NCI-H748 (cell line): ENCODE measurements at regions not wholly inside any gene's neighbourhood (a gene's known extent, or its start where the extent isn't known, plus 50 kb on each side); places are given as distances from the start of the nearest gene placed in this dataset.
"Not testable (repeated sequence)": the region's sequence is repeated elsewhere in the genome, so short reads cannot be mapped to it uniquely, and the experiment has no call there.

Source experiments
- DNase-seq: peaks from one replicate; lab custom pipeline; 2025; ENCODE audit not compliant: unreplicated experiment; lab: John Stamatoyannopoulos, UW

DNA sequence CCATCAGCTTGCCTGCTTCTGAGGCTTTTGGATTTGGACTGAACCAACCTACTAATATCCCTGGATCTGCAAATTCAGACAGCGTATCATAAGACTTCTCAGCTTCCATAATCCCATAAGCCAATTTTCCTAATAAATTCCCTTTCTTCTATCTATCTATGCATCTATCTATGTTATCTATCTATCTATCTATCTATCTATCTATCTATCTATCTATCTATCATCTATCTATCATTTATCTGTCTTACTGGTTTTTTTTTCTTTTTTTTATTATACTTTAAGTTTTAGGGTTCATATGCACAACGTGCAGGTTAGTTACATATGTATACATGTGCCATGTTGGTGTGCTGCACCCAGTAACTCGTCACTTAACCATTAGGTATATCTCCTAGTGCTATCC, 2045.4 kb upstream of the CDH6 start:
- no peak for DNase-seq

DNA sequence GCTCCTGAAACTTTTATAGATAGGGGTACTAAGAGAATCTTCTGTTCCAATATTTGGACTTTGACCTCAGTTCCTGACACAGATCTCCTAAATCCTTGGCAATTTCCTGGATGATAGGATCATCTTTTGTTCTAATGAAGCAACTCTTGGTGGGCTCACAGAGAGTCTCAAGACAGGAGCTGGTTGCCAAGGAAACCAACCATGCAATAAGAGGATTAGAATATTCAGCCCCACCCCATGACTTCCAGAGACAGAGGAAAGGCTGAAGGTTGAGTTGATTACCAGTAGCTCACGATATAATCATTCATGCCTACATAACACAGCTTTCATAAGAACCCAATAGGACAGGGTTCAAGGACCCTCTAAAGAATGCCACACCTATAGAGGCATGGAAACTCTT, 2050.2 kb upstream of the CDH6 start:
- DNase-seq: no peak

DNA sequence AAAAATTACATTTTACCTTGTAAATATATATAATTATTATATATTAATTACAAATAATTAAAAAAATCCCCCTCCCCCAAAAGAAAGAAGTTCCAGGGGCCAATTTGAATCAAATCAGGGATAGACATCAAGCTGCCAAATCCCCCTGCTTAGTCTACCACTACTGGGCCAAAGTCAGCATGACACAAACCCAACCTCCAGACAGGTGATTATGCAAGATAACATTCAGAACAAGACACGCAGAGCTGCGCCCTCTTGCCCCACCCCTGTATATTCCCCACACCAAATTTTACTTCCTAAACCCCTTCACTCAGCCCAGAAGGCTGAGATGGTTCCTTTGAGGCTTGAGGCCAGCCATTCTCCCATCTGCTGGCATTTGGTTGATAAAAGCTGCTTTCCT, 2059.1 kb upstream of the CDH6 start:
- no peak for DNase-seq

DNA sequence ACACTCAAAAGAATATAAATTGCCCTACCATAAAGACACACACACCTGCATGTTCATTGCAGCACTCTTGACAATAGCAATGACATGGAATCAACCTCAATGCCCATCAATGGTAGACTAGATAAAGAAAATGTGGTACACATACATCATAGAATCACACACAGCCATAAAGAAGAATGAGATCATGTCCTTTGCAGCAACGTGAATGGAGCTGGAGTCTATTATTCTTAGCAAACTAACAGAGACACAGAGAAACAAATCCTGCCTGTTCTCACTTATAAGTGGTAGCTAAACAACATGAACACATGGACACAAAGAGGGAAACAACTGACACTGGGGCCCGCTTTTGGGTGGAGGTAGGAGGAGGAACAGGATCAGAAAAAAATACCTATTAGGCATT, 2062.2 kb upstream of the CDH6 start:
- DNase-seq: peak; percentile 89

DNA sequence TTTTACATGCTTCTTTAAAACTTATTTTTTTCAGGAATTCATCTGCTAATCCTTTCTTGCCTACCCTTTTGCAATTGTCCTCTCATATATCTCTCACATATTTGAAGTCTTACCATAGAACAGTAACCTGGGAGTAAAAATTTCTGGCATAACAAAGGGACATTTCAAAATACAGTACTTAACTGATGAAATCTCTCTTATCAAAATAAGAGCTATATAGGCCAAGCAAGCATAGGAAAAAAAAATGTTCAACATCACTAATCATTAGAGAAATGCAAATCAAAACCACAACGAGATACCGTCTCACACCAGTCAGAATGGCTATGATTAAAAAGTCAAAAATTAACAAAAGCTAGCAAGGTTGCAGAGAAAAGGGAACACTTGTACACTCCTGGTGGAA, 2062.7 kb upstream of the CDH6 start:
- DNase-seq: no peak

DNA sequence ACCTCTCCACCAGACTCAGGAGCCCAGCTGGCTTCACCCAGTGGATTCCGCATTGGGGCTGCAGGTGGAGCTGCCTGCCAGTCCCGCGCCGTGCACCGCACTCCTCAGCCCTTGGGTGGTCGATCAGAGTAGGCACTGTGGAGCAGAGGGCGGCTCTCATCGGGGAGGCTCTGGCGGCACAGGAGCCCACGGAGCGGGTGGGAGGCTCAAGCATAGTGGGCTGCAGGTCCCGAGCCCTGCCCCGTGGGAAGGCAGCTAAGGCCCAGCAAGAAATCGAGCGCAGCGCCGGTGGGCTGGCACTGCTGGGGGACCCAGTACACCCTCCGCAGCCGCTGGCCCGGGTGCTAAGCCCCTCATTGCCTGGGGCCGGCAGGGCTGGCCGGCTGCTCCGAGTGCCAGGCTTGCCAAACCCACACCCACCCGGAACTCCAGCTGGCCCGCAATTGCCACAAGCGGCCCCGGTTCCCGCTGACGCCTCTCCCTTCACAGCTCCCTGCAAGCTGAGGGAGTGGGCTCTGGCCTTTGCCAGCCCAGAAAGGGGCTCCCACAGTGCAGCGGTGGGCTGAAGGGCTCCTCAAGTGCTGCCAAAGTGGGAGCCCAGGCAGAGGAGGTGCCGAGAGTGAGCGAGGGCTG, 2065.8 kb upstream of the CDH6 start:
- not testable (repeated sequence) for DNase-seq

DNA sequence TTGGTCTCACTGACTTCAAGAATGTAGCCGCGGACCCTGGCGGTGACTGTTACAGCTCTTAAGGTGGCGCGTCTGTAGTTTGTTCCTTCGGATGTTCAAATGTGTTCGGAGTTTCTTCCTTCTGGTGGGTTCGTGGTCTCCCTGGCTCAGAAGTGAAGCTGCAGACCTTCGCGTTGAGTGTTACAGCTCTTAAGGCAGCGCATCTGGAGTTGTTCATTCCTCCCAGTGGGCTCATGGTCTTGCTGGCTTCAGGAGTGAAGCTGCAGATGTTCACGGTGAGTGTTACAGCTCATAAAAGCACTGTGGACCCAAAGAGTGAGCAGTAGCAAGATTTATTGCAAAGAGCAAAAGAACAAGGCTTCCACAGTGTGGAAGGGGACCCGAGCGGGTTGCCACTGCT, 2067.0 kb upstream of the CDH6 start:
- DNase-seq: not testable (repeated sequence)

DNA sequence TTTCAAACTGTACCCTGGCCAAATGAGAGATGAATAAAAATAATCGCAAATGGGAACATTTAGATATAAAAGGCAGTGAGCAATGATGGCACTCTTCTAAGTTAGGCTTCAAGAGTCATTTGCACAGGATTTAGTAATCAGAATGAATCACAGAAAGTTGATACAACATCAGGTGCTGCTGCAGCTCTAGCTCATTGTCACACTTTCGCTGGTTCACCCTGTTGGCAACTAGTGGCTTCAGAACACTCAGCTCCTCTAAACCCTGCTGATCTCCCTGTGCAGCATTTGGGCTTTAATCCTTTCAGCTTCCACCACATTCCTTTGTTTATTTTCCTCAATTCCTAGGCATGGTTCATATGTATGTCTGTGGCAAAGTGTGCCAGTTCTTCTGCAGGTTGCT, 2071.2 kb upstream of the CDH6 start:
- no peak for DNase-seq

DNA sequence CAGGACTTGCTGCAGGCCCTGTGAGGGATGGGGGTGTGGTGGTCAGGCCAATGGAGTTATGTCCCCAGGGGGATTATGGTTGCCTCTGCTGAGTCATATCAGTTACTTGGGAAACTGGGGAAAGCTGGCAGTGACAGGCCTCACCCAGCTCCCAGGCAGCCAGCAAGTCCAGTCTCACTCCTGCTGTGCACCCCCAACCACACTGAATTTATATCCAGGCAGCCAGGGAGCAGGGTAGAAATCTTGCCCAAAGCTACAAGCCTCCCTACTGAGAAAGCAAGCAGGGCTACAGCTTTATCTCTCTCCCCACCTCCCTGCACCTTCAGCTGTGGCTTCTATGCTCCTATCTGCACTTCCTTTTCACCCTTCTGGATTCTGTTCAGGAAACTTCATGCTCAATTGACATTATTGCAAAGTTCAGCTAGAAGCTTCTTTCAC, 2076.0 kb upstream of the CDH9 start:
- DNase-seq: no peak

DNA sequence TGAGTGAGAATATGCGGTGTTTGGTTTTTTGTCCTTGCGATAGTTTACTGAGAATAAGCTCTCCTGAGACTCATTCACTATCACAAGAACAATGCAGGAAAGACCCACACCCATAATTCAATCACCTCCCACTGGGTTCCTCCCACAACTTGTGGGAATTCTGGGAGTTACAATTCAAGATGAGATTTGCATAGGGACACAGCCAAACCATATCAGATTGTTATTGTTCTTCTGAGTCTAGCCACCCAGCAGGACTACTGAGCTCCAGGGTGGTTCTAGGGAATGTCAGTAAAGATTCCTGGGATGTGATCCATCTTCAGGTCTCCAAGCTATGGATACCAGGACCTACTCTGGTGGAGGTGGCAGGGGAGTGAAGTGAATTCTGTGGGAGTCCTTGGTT, 2075.1 kb upstream of the CDH9 start:
- no peak for DNase-seq

DNA sequence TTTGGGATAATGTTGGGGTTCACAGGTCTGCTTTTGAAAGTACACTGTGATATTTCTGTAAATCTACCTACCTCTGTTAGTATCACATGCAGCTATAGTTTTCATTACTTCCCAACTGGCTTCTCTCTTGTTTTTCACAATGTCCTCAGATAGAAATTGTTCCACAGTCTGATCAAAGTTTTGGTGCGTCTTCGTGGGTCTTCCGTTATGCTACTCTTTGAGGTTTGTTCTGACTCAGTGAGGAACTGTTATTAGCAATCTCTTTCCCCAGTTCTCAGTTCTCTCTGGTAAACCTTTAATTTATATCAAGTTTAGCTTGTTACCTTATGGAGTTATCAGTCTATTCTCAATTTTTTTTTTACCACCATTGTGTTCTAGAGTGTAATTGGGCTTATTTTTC, 2061.2 kb upstream of the CDH9 start:
- DNase-seq: no peak

DNA sequence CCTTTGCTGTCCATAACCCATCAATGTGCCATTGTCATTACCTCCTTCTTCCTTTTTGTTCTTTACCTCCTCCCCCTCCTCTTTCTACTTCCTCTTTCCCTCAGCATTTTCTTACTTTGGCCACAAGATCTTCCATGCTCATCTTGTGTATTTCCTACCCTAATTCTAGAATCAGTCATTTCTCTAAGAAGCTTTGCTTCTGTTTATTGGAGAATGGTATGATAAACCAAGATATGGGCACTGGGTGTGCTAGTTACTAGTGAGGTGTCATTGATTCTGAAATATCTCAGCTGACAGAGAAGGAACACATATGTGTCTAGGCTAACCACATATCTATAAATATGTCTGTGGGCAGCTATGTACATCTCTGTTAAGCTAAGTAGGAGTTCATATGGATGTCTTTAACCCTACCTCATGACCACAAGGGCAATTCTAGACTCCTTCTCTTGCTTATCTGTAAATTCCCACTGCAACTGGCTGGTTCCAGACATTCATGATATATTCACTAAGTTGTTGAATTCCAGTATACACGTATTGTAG, 2051.3 kb upstream of the CDH9 start:
- no peak for DNase-seq

DNA sequence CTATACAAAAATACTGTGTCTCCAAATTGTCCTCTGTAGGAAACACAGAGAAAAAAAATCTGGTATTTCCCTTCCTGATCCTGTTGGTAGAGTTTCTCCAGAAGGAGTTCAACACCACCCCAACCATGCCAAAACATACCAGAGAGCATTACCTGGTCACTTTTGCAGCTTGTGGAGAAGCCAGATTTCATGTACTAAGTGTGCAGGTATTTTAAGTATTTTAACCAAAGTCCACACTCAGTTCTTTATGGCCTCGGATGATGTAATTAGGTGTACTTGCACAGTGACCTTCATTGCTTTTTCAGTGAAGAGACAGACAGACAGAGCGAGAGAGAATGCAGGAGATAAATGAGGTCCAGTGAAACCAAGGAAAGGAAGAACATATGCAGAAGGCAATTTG, 2046.8 kb upstream of the CDH9 start:
- no peak for DNase-seq

DNA sequence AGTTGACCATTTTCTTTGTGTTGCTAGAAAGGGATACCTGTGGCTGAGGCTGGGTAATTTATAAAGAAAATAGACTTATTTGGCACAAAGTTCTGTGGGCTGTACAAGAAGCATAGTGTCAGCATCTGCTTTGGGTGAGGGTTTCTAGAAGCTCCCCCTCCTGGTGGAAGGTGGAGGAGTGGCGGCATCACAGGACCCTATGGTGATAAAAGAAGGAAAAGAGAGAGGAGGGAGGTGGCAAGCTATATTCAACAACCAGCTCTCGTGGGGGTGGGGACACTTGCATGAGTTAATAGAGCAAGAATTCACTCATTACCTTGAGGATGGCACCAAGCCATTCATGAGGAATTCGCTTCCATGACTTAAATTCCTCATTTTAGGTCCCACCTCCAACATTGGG, 2041.4 kb upstream of the CDH9 start:
- no peak for DNase-seq

DNA sequence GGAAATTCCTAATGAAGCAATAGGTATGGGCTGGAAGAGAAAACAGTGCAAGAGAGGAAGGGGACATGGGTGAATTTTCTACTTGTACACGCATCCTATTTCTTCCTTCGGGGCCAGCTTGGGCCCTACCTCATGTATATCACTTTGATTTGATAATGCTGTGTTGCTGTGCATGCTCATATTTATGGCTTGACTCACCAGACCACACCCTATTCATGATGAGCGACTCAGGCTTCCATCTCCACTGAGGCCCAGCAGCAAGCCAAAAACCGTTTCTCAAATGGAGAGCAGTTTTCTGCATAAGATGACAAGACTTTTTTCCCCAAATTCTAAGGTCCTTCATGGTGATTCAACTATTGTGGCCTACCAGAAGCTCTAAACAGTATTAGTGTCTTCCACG, 2039.1 kb upstream of the CDH9 start:
- DNase-seq: no peak

DNA sequence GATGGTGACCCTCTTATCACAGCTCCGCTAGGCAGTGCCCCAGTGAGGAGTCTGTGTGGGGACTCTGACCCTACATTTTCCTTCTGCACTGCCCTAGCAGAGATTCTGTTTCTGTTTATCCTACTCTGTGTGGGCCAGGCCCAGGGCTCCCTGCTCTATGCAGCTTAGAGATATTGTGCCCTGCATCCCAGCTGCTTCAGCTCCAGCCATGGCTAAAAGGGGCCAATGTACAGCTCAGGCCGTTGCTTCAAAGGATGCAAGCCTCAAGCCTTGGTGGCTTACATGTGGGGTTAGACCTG, 2030.7 kb upstream of the CDH9 start:
- no peak for DNase-seq

DNA sequence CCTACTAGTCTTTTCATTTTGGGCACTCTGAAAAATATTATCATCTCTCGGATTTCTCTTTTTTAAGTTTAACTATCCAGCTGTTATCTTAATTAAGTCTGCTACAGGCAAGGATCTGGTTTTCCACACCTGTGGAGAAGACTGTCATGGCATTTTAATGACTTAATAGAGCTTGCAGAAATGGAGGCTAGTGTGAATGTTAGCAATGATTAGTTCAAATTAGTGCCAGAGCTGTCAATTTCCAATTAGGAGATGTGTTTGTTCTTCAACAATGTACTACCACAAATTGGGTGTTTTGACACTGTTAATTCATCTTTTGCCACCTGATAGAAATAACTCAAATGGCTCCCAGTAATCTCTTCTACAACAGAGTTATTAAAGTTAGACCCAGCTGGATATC, 2023.0 kb upstream of the CDH9 start:
- peak; percentile 41 for DNase-seq

DNA sequence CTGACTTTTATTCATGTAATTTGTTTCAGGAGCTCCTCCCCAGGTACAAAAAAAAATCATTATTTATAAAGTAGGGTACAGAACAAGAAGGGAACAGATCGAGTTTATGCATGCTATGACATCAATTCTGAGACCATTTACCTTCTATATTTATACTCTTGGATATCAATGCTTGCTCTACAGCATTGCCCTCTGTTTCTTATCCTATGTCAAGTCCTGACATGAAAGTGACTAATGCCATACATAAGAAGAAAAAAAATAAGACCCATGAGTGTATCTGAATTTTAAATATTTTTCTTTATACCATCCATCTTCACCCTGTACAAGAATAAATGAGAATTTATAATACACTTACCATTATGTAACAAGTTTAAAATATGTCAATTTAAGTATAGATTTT, 2016.3 kb upstream of the CDH9 start:
- peak; percentile 24 for DNase-seq

DNA sequence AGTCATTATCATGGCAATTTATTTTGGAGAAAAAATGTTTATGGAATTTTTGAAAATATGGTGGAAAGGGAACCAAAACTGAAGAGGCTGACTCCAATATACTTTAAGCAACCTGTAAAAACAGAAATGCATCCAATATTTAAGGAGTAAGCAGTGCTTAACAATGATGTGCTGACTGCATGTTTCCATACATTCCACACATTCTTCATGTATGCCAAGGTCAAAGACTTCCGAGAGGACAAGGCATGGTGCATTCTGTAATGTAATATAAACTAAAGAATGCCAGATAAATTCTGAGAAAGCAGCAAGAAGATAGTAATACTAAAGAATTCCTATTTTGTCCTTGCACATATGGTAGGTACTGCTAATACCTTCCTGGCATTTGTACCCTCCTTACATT, 2015.9 kb upstream of the CDH9 start:
- DNase-seq: no peak

DNA sequence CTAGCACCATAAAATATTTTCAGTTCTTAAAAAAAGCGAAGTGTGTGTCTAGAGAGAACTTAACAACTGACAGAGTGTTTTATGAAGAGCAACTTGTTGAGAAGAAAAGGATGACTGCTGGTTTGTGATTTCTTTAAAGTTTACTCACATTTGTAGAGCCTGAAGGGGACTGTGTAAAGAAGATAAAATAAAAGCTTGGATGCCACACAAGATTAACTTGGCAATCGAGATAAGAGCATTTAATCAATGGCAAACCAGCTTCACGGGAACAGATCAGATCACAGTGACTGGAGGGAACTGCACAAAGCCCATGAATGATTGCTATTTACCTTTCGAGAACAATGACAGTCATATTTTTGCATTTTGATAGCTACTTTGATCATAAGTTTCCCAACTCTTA, 2013.1 kb upstream of the CDH9 start:
- no peak for DNase-seq

DNA sequence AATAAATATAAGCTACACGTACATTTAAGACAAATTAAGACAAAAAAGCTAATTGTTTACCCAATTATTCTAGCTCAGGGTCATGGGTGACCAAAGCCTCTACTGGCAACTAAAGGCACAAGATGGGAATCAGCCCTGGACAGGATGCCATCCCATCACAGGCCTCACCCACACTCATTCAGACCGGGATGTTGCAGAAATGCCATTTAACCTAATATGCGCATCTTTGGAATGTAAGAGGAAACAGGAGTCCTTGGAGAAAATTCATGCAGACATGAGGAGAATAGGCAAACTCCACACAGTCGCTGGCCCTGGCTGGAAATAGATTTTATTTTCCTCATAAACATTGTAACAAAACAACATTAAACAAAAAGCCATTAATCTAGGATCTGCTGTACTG, 2003.8 kb upstream of the CDH9 start:
- DNase-seq: no peak

DNA sequence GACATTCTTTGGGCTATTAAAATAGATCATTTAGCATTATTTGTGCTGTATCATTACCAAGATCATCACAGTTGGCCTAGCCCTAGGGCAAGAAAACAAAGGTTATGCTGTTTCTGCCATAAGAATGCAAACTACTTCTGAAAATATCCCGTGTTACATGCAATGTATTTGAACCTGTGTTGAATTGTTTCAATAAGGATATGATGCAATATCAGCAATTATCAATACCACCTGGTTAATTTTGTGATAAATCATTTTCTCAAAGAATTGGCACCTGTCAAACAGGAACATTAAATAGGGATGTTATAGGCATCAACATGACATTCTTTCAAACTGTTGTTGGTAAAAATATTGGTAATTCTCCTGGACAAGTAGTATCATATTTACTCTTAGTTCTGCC, 2002.0 kb upstream of the CDH9 start:
- no peak for DNase-seq

DNA sequence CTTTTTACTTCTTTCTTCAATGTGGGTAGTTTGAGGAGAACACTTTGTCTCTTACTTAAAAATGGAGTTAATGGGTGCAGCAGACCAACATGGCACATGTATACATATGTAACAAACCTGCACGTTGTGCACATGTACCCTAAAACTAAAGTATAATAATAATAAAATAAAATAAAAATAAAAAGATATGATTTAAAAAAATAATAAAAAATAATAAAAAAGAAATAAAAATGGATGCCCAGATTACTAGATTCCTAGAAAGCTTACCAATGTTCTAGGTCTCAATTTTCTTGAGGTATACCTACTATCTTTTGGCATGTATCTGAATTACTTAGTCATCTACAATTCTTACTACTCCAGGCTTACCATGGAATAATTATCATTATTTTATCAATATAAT, 2001.6 kb upstream of the CDH9 start:
- no peak for DNase-seq

DNA sequence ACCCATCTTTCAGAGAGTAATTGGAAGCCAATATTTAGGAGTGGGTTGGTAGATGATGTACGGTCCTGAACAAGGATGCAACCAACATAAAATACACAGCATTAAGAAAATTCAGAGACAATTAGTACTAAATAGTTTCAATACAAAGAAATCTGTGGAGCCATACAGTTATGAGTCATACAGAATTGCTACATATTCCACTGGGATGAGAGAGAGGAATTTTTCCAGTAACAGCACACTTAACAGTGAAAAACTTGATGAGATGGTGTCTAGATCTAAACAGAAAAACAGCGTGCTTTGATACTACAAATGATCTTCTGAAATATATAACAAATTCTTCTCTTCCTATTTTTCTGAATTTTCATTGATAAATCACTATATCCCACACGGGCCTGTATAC, 1999.3 kb upstream of the CDH9 start:
- no peak for DNase-seq
